CD4-positive, alpha-beta T cell (primary cell): ENCODE measurements at regions not wholly inside any gene's neighbourhood (a gene's known extent, or its start where the extent isn't known, plus 50 kb on each side); places are given as distances from the start of the nearest gene placed in this dataset.

Experiments
- ATAC-seq: fragments of 200-7000 bp; cut with Tn5 transposase; one replicate; pipeline ENCODE4 v1.10.0; 2022; ENCODE audit warnings: mild to moderate bottlenecking; ENCODE audit not compliant: poor library complexity
- CTCF ChIA-PET: fragments of 350-600 bp; sonication (Branson Sonifier 250); formaldehyde crosslinking; loops from one replicate; lab custom pipeline; 2021; ENCODE audit warnings: antibody characterized with exemption, inconsistent platforms; lab: Charles Lee
- POLR2A ChIA-PET: fragments of 350-600 bp; sonication (Branson Sonifier 250); formaldehyde crosslinking; loops from one replicate; lab custom pipeline; 2021; ENCODE audit warnings: antibody characterized with exemption, inconsistent platforms; lab: Charles Lee
- DNase-seq, 14 experiments: peaks; one replicate each; pipeline ENCODE4 v3.0.0-alpha.2; 2013 to 2020; ENCODE audit warnings: mixed read lengths in 2 of 14
- H3K27ac ChIP-seq, 2 donors: one replicate each; pipeline versions ENCODE4 v1.5.1 to v1.7.0; 2013; ENCODE audit warnings: low read length in 2 of 2, low read depth in 1 of 2, mild to moderate bottlenecking in 1 of 2
- H3K27me3 ChIP-seq, 2 experiments: 1 replicate in 1 of 2; 2 replicates in 1 of 2; pipeline versions ENCODE4 v1.6.1 to v1.7.0; 2013; ENCODE audit warnings: low read length in 2 of 2, control low read depth in 1 of 2, mild to moderate bottlenecking in 1 of 2, moderate library complexity in 1 of 2; ENCODE audit not compliant: insufficient read depth in 2 of 2, control insufficient read depth in 1 of 2
- H3K36me3 ChIP-seq: one replicate; pipeline ENCODE4 v1.6.1; 2013; ENCODE audit warnings: low read length, control low read depth; ENCODE audit not compliant: insufficient read depth
- H3K4me1 ChIP-seq: one replicate; pipeline ENCODE4 v1.6.1; 2013; ENCODE audit warnings: low read length, control low read depth; ENCODE audit not compliant: insufficient read depth
- H3K4me3 ChIP-seq: one replicate; pipeline ENCODE4 v1.5.1; 2013; ENCODE audit warnings: mild to moderate bottlenecking, low read length, moderate library complexity
- H3K9me3 ChIP-seq, 2 experiments: 1 replicate in 1 of 2; 2 replicates in 1 of 2; pipeline versions ENCODE4 v1.6.1 to v1.7.0; 2013; ENCODE audit warnings: low read length in 2 of 2, mild to moderate bottlenecking in 2 of 2, control low read depth in 1 of 2, moderate library complexity in 1 of 2; ENCODE audit not compliant: control insufficient read depth in 1 of 2, insufficient read depth in 1 of 2
- H3K27ac Mint-ChIP-seq: one replicate; pipeline ENCODE4 v1.8.0; 2020; ENCODE audit warnings: mixed read lengths
- H3K27me3 Mint-ChIP-seq: one replicate; pipeline ENCODE4 v1.8.0; 2021; ENCODE audit warnings: mixed read lengths
- H3K36me3 Mint-ChIP-seq: one replicate; pipeline ENCODE4 v1.8.0; 2021; ENCODE audit warnings: low read depth, mixed read lengths
- H3K4me1 Mint-ChIP-seq: one replicate; pipeline ENCODE4 v1.8.0; 2021; ENCODE audit warnings: low read depth, mixed read lengths
- H3K4me3 Mint-ChIP-seq: one replicate; pipeline ENCODE4 v1.8.0; 2020; ENCODE audit warnings: mild to moderate bottlenecking, mixed read lengths
- H3K9me3 Mint-ChIP-seq: one replicate; pipeline ENCODE4 v1.8.0; 2020; ENCODE audit warnings: mixed read lengths
- intact Hi-C, 2 experiments: fragments of 100-400 bp; cut with DNase I in 1 of 2; cut with micrococcal nuclease in 1 of 2; formaldehyde crosslinking; loops; one replicate each; pipeline versions ENCODE4 v1.15.1 to v1.9.0; 2023 to 2025; cut with DNase I, micrococcal nuclease
- TF ChIP-seq, protein P1 (sequence below): fragments of 200-600 bp; IDR thresholded peaks from one replicate; pipeline ENCODE4 v1.8.0; 2022; ENCODE audit warnings: antibody characterized with exemption, mild to moderate bottlenecking

DNA sequence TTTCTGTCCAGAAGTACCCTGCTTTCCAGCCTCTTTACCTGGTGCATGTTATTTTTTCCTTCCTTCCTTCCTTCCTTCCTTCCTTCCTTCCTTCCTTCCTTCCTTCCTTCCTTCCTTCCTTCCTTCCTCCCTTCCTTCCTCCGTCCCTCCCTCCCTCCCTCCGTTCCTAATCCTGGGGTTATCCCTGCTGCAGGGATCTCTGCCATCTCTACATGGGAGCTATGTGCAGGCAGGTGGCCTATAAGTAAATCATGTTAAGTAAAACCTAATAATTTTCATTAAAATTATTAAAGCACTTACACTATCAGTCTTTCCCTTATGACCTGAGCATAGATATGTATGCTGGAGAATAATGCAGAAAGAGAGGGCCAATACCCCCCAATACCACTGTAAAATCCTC, 351.9 kb downstream of the ZSWIM6 start:
- H3K27me3 ChIP-seq, result no peaks in the 10 kb centered on the region
- TF ChIP-seq, protein P1, sequence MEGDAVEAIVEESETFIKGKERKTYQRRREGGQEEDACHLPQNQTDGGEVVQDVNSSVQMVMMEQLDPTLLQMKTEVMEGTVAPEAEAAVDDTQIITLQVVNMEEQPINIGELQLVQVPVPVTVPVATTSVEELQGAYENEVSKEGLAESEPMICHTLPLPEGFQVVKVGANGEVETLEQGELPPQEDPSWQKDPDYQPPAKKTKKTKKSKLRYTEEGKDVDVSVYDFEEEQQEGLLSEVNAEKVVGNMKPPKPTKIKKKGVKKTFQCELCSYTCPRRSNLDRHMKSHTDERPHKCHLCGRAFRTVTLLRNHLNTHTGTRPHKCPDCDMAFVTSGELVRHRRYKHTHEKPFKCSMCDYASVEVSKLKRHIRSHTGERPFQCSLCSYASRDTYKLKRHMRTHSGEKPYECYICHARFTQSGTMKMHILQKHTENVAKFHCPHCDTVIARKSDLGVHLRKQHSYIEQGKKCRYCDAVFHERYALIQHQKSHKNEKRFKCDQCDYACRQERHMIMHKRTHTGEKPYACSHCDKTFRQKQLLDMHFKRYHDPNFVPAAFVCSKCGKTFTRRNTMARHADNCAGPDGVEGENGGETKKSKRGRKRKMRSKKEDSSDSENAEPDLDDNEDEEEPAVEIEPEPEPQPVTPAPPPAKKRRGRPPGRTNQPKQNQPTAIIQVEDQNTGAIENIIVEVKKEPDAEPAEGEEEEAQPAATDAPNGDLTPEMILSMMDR, result no peak
- ATAC-seq (no peak), DNase-seq (no peak)
- H3K4me1 ChIP-seq, result no peaks in the 10 kb centered on the region
- H3K9me3 Mint-ChIP-seq, result no peaks in the 10 kb centered on the region
- H3K36me3 ChIP-seq, result no peaks in the 10 kb centered on the region
- H3K4me1 Mint-ChIP-seq, result no peaks in the 10 kb centered on the region
- intact Hi-C loops, result no loop called here
- CTCF ChIA-PET, result no interaction called here
- H3K27ac ChIP-seq, result no peak overlapping the region
- no peak overlapping the region for H3K27ac Mint-ChIP-seq
- H3K4me3 ChIP-seq, result no peak overlapping the region
- no peak overlapping the region for H3K4me3 Mint-ChIP-seq
- H3K9me3 ChIP-seq, result no peaks in the 10 kb centered on the region
- POLR2A ChIA-PET, result no interaction called here
- no peaks in the 10 kb centered on the region for H3K36me3 Mint-ChIP-seq
- H3K27me3 Mint-ChIP-seq, result peaks cover 49% of the 10 kb centered on the region

- Histone ChIP-seq H3K27ac (no peak overlapping the region), H3K4me3 (no peak overlapping the region), H3K4me1 (no peaks in the 10 kb centered on the region), H3K36me3 (no peaks in the 10 kb centered on the region), H3K27me3 (peaks cover 0 to 3% of the 10 kb centered on the region in 2 experiments), H3K9me3 (no peaks in the 10 kb centered on the region)
- H3K27ac Mint-ChIP-seq, result no peak overlapping the region
- intact Hi-C loops, result no loop called here
- no peaks in the 10 kb centered on the region for H3K4me1 Mint-ChIP-seq
- no peaks in the 10 kb centered on the region for H3K36me3 Mint-ChIP-seq
- TF ChIP-seq, protein P1, result no peak
- CTCF ChIA-PET, result no interaction called here
- peaks cover 53% of the 10 kb centered on the region for H3K27me3 Mint-ChIP-seq
- no peaks in the 10 kb centered on the region for H3K9me3 Mint-ChIP-seq
- POLR2A ChIA-PET, result no interaction called here
- H3K4me3 Mint-ChIP-seq, result no peak overlapping the region
- no peak for ATAC-seq
- DNase-seq, result no peak
These were observed 354.6 kb downstream of the ZSWIM6 start for GRCh38 chr5:61686491-61687257.

- peaks cover 0 to 3% of the 10 kb centered on the region in 2 experiments for H3K27me3 ChIP-seq
- no peaks in the 10 kb centered on the region for H3K4me1 ChIP-seq
- H3K9me3 ChIP-seq, result no peaks in the 10 kb centered on the region
- no peak for DNase-seq
- H3K36me3 Mint-ChIP-seq, result no peaks in the 10 kb centered on the region
- intact Hi-C loops, result no loop called here
- no peak overlapping the region for H3K27ac ChIP-seq
- POLR2A ChIA-PET, result no interaction called here
- H3K4me1 Mint-ChIP-seq, result no peaks in the 10 kb centered on the region
- H3K27ac Mint-ChIP-seq, result no peak overlapping the region
- H3K4me3 Mint-ChIP-seq, result no peak overlapping the region
- H3K4me3 ChIP-seq, result no peak overlapping the region
- H3K9me3 Mint-ChIP-seq, result no peaks in the 10 kb centered on the region
- H3K27me3 Mint-ChIP-seq, result peaks cover 50% of the 10 kb centered on the region
- TF ChIP-seq, protein P1, result no peak
- no peak for ATAC-seq
- no peaks in the 10 kb centered on the region for H3K36me3 ChIP-seq
- CTCF ChIA-PET, result no interaction called here
These were observed 355.3 kb downstream of the ZSWIM6 start for GRCh38 chr5:61687371-61687770.
